HG02981 (cell line): ENCODE measurements at regions not wholly inside any gene's neighbourhood (a gene's known extent, or its start where the extent isn't known, plus 50 kb on each side); places are given as distances from the start of the nearest gene placed in this dataset.

Source experiments
- ATAC-seq: cut with Tn5 transposase; IDR thresholded peaks from one replicate; pipeline ENCODE4 v1.9.1; 2021; ENCODE audit warnings: mild to moderate bottlenecking, moderate library complexity; ENCODE audit not compliant: unreplicated experiment

DNA sequence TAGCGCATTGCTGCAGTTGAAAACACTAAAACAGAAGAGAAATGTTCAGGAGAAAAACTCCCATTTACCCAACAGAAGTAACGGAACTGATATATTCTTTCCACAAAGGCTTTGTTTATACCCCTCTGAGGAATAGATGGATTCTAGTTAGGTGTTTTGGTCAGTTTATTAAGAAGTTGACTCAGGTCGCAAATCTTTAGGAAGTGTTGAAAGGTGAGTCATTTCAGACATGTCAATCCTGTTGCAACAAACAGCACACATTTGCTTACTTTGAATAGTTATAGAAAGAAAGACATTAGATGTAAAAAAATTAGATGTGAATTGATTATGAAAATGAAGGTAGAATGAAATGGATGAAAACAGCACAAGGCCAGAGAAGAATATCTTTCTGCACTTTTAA is 941.0 kb downstream of the KCNJ2 start:
- ATAC-seq, result no peak

DNA sequence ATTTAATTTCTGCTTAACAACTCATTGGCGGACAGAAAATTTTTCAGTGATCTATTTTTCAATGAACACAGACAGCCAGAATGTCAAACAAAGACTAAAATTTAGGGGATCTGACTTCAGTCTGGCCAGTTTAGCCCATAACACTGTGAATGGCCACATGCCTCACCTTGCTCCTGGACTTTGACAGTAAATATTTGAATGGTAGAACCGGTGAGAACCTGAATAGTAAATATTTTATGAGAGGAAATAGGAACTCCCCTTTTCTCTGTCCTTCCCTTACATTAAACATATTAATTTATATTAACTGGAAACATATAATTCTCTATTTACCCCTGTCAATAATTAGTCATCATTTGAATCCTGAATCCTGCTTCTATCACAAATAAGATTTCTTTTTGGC is 942.1 kb downstream of the KCNJ2 start:
- ATAC-seq, result no peak

DNA sequence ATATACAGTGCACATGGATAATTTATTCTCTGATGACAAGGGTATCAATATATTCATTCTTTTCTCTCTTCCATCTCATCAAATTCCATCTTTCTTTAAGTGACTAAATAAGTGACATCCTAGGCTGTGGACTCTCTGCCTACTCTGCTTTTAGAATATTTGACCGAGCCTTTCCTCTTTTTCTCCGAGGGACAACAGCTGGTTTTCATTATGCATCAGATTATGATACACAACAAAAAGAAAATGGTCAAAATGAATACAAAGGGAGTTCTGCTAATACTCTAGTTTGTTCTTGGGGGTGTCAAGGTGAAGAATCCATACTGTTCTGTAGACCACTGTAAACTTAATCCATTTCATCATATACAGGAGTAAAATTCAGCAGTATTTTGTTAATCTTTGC is 942.6 kb downstream of the KCNJ2 start:
- ATAC-seq, result no peak

DNA sequence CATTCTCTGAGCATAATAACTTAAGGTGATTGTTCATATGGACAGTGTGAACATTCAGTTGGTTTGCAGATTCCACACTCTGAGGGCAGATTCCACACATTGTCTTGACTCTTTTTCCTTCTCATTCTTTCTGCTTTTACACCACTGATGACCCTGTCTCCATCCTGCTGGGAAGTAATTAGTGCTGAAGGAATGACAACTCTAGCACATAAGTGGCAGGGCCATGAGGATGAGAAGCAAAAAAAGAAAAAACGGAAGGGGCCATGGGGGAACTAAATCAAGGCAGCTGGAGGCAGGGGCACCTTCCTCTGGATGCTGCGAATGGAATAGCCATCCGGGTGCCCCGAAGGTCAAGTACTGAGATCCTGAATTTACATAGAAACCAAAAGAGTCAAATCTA is 944.0 kb downstream of the KCNJ2 start:
- no peak for ATAC-seq

- ATAC-seq, result no peak
Measured at GRCh38 chr17:71114911-71115668, 945.8 kb downstream of the KCNJ2 start.

DNA sequence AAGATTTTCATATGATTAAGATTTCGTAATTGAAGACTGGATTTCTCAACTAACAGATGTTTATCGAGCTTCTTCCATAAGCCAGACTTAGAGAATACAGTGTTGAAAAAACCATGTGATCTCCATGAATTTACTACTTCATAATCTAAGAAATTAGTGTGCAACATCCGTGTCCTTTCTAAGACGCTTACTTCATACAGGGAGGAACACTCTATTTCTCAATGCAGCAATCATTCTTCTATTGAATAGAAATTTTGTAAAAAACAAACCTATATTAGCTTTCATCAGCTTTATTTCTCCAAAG is 946.3 kb downstream of the KCNJ2 start:
- no peak for ATAC-seq

GRCh38 chr17:71117466-71117865 is 948.1 kb downstream of the KCNJ2 start:
- ATAC-seq, result no peak

- no peak for ATAC-seq
Measured at GRCh38 chr17:71118039-71118438, 948.7 kb downstream of the KCNJ2 start.

DNA sequence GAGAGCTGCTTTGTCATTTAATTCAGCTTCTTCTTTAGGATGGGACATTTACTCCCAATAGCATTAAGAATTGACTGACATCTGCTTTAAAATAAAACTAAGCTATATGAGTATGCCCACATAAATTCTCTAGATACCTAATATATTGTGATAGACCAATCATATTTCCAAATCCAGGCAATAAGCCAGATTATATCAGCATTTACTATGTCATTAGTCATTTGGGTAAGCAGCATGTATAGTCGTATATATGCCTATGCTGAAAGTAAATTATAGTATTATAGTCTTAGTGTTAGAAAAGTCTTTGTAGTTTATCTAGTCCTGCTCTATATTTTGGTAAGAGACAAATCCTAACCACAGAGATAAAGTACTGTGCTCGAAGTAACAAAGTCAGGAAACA is 958.1 kb downstream of the KCNJ2 start:
- ATAC-seq, result no peak

DNA sequence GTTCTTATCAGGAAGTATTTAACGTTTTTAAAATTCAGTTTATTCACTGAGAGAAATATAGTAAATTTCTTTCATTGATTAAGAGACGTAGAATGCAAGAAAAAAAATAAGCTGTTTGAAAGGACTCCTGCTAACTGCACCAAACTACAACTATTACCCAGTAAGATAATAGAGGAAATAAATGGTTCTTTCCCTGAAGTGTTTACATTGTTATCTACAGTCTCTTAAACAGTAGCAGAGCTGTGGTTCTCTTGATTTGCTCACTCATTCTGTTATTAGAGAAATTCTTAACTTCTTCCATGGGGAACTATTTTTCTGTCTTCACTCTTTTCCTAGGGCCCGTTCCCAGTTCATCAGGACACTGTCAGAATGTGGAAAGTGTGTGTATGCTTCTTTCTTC is 973.0 kb downstream of the KCNJ2 start:
- ATAC-seq, result no peak

DNA sequence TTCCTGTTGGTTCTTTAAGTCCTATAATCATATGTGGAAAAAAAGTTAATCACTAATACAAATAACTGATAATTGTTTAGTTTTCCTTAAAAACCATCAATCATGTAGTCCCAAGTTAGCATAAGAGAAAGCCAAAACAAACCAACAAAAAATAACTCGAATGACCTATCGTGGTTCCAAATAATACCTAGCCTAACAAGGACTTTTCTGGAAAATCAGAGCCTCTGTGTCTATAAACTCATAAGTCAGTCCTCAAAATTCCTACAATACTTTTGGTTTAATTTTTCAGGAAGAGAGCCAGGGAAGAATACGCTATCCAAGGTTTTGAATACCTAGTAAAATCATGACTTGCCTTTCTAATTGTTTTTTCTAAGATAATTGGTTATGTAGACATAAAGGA is 975.3 kb upstream of the SOX9 start:
- ATAC-seq, result no peak

- no peak for ATAC-seq
Measured at GRCh38 chr17:71147906-71148305, 972.9 kb upstream of the SOX9 start.

DNA sequence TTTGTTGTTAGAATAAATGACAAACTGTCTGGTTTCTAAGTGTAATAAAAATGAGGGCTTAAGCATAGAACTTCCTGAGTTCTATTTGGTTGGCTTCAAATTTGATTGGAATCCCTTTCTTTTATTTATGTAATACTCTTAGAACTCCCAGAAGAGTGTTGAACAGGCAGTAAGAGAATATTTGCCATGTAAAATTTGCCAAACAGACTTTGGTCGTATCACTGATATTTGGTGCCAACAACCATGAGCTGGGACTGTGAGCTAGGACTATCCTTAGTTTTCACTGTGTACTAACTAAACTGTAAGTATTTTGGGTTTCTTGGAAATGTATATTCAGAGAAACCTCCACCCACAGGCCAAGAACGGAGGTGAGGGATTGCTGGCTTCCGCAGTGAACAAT is 971.2 kb upstream of the SOX9 start:
- no peak for ATAC-seq

DNA sequence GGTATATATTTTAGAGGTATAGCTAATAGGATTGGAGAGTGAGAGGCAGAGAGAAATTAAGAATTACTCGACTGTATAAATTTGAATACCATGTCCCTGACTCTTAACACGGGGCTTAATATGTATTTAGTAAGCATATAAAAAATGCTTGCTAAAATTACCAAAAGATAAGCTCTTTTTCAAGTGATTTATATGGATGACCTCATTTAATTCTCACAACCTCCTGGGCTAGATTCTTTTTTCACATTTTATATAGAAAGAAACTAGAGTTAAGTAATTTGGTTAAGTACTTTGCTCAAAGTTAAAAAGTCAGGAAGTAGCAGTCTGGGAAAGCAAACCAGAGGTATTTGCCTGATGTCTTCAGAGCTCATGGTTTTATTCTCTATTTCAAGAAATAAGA is 963.5 kb upstream of the SOX9 start:
- ATAC-seq, result no peak

DNA sequence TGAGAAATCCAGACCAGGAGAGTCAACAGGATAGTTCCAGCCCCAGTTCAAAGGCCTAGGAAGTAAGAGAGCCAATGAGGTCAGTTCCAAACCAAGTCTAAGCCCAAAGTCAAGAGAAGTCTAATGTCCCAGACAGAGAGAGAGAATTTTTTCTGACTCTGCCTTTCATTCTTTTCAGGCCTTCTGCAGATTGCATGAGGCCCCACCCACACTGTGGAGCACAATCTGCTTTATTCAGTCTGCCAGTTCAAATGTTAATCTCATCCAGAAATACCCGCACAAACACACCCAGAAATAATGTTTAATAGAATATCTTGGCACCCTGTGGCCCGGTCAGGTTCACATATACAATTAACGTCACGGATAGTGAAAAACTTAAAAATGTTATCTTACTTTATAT is 962.4 kb upstream of the SOX9 start:
- ATAC-seq, result no peak

GRCh38 chr17:71163121-71163812 is 957.6 kb upstream of the SOX9 start:
- no peak for ATAC-seq

DNA sequence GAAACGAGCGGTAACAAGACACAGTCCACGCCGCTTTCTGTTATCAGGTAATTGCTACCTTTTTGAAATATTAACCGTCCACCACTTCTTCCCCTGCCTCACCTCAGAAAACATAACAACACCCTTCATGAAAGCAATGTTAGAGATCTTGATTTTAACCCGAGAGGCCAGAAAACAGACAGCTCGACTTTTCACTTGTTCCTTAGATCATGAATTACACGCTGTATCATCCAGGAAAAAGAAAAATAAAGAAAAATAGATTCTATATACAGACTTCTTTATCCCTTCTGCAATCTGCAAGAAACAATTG is 957.1 kb upstream of the SOX9 start:
- ATAC-seq, result no peak

DNA sequence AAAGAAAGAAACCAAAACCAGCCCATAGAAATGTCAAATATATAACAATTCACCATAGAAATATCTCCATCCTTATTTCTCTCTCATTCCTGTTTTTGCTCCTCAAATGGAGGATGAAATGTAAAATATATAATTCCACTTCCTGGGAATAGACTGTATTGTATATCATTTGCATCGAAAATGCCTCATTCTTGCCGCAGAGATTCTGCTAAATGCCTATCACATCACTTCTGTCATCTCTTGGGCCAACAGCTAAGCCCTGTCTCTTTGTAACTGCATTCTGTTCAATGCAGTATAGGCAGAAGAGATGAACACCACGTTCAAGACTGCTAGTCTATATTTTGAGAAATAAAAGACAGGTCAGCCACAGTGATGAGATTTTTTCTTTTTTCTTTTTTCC is 956.3 kb upstream of the SOX9 start:
- no peak for ATAC-seq

DNA sequence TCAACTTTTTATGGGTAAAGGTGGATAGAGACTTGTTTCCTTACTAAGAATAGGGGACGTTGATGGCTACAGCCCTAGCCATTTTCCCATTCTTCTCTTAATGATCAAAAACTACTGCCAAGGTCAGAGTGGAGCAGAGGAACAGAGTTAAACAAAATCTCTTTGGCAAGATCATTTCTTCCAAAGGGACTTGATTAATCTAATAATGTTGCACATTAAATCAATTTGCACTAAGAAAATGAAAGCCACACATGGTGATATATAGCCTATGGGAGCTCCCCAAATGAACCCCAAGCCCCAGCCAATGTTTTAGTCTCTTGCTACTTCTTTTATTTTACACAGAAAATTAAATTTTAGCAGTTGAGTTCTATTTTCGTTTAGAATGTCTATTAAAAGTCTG is 954.5 kb upstream of the SOX9 start:
- ATAC-seq, result no peak

- ATAC-seq, result no peak
Measured at GRCh38 chr17:71168053-71168741, 952.6 kb upstream of the SOX9 start.

DNA sequence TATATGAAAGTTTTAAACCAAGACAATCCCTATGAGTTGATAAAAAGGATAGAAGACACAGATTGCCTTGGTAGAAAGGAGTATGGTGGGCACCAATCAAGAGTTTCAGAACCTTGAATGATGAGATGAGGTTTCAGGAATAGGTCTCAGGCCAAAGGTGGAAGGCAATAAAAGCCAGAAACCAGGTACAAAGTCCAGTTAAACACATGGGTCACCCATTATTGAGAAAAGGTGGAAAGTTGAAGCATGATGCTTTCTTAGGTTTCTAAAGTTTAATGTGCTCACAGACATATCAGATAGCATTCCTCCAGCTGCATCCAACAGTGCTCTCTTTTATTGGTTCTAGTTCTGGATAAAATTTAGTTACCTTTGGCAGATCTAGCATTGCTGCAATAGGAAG is 950.8 kb upstream of the SOX9 start:
- ATAC-seq, result no peak

DNA sequence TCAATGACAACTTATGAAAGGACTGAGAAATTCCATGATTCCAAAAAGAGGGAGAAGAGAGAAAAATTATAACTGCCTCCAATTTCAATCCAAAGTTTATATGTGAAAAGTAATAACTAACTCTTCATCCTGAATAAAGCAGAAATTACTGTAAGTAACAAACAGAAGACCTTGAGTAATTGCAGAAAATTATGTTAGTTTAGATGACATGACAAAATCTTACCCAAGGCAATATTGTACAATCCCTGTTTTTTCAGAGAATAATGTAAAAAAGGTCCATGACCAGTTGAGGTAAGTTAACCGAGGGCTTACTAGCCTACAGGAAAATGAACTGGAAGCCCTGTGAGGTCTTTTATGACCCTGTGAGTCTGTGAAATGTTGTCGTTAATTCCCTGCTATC is 949.5 kb upstream of the SOX9 start:
- ATAC-seq, result no peak

GRCh38 chr17:71173991-71174390 is 946.8 kb upstream of the SOX9 start:
- ATAC-seq, result no peak
